DND-41 (cell line): ENCODE measurements at regions not wholly inside any gene's neighbourhood (a gene's known extent, or its start where the extent isn't known, plus 50 kb on each side); places are given as distances from the start of the nearest gene placed in this dataset.

Experiments
- ATAC-seq: fragments of 200-7000 bp; cut with Tn5 transposase; 3 replicates; pipeline ENCODE4 v1.9.1; 2021; ENCODE audit warnings: low read depth; ENCODE audit not compliant: insufficient read depth
- DNase-seq: peaks from one replicate; pipeline ENCODE4 v3.0.0-alpha.2; 2020
- H2AFZ ChIP-seq: 2 replicates; pipeline ENCODE4 v1.6.0; 2012; ENCODE audit warnings: low read depth, low read length
- H3K27ac ChIP-seq: 2 replicates; pipeline ENCODE4 v1.5.1; 2012; ENCODE audit warnings: low read length, inconsistent platforms
- H3K27me3 ChIP-seq: fragments of 200-600 bp; sonication (generic); 2 replicates; pipeline ENCODE4 v1.6.0; 2012; ENCODE audit warnings: low read length, mild to moderate bottlenecking, inconsistent platforms; ENCODE audit not compliant: insufficient read depth, poor library complexity
- H3K36me3 ChIP-seq: 2 replicates; pipeline ENCODE4 v1.5.1; 2012; ENCODE audit warnings: low read length, inconsistent platforms; ENCODE audit not compliant: insufficient read depth
- H3K4me1 ChIP-seq: 2 replicates; pipeline ENCODE4 v1.5.1; 2012; ENCODE audit warnings: mild to moderate bottlenecking, low read length; ENCODE audit not compliant: insufficient read depth
- H3K4me2 ChIP-seq: 2 replicates; pipeline ENCODE4 v1.6.0; 2012; ENCODE audit warnings: mild to moderate bottlenecking, moderate library complexity, low read length, inconsistent platforms; ENCODE audit not compliant: insufficient read depth
- H3K4me3 ChIP-seq, 2 experiments: fragments of 200-600 bp in 1 of 2; shearing (Covaris generic) in 1 of 2; 2 replicates each; pipeline ENCODE4 v1.5.1; 2012 to 2016; ENCODE audit warnings: inconsistent platforms in 2 of 2, low read length in 2 of 2, mild to moderate bottlenecking in 2 of 2, low read depth in 1 of 2, moderate library complexity in 1 of 2
- H3K79me2 ChIP-seq: 2 replicates; pipeline ENCODE4 v1.6.0; 2012; ENCODE audit warnings: low read length, inconsistent platforms; ENCODE audit not compliant: insufficient read depth
- H3K9ac ChIP-seq: 2 replicates; pipeline ENCODE4 v1.6.0; 2012; ENCODE audit warnings: low read depth, mild to moderate bottlenecking, inconsistent platforms, low read length, moderate library complexity
- H3K9me3 ChIP-seq: 2 replicates; pipeline ENCODE4 v1.5.1; 2012; ENCODE audit warnings: low read length, moderate library complexity, mild to moderate bottlenecking, inconsistent platforms; ENCODE audit not compliant: insufficient read depth, severe bottlenecking
- H4K20me1 ChIP-seq: 2 replicates; pipeline ENCODE4 v1.6.0; 2012; ENCODE audit warnings: low read length; ENCODE audit not compliant: insufficient read depth
- EZH2 ChIP-seq: IDR thresholded peaks from 3 replicates; pipeline ENCODE4 v1.6.1; 2012; ENCODE audit warnings: borderline replicate concordance, low read depth, mild to moderate bottlenecking, moderate library complexity, low read length, inconsistent platforms; ENCODE audit not compliant: severe bottlenecking
- TF ChIP-seq, protein P1 (sequence below): IDR thresholded peaks from 2 replicates; pipeline ENCODE4 v1.5.1; 2012; ENCODE audit warnings: borderline replicate concordance, low read length, moderate library complexity, mild to moderate bottlenecking; ENCODE audit not compliant: poor library complexity, severe bottlenecking; ENCODE audit errors: extremely low read depth

DNA sequence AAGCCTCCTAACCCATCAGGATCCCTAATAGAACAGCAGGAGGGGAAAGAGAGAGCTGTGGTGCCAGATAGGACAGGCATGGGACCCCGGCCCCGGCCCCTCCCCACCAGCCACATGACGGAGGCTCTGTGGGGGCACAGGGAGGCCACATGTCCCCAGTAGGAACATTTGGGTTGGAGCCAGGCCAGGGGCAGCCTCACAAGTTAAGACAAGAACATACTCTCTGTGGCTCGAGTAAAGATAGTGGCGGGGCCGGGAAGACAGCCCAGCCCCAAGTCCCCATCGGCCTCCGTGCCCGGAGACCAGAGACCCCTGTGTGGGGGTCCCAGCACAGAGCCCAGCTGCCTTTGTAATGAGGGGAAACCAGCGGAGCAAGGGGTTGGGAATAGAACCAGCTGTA lies 78.6 kb upstream of the GALNT9 start:
- Histone ChIP-seq H3K27me3 (no peaks in the 10 kb centered on the region), H3K9ac (no peak overlapping the region), H3K4me1 (no peaks in the 10 kb centered on the region), H3K36me3 (no peaks in the 10 kb centered on the region), H4K20me1 (peaks cover 4% of the 10 kb centered on the region; the same call in 1 of the 2 replicates), H3K79me2 (no peaks in the 10 kb centered on the region), H3K4me3 (no peak overlapping the region), H2AFZ (no peak overlapping the region), H3K9me3 (no peaks in the 10 kb centered on the region), H3K27ac (no peak overlapping the region), H3K4me2 (no peak overlapping the region)
- DNase-seq (no peak), ATAC-seq (no peak)
- no peak for TF ChIP-seq EZH2
- TF ChIP-seq, protein P1, sequence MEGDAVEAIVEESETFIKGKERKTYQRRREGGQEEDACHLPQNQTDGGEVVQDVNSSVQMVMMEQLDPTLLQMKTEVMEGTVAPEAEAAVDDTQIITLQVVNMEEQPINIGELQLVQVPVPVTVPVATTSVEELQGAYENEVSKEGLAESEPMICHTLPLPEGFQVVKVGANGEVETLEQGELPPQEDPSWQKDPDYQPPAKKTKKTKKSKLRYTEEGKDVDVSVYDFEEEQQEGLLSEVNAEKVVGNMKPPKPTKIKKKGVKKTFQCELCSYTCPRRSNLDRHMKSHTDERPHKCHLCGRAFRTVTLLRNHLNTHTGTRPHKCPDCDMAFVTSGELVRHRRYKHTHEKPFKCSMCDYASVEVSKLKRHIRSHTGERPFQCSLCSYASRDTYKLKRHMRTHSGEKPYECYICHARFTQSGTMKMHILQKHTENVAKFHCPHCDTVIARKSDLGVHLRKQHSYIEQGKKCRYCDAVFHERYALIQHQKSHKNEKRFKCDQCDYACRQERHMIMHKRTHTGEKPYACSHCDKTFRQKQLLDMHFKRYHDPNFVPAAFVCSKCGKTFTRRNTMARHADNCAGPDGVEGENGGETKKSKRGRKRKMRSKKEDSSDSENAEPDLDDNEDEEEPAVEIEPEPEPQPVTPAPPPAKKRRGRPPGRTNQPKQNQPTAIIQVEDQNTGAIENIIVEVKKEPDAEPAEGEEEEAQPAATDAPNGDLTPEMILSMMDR = no peak

DNA sequence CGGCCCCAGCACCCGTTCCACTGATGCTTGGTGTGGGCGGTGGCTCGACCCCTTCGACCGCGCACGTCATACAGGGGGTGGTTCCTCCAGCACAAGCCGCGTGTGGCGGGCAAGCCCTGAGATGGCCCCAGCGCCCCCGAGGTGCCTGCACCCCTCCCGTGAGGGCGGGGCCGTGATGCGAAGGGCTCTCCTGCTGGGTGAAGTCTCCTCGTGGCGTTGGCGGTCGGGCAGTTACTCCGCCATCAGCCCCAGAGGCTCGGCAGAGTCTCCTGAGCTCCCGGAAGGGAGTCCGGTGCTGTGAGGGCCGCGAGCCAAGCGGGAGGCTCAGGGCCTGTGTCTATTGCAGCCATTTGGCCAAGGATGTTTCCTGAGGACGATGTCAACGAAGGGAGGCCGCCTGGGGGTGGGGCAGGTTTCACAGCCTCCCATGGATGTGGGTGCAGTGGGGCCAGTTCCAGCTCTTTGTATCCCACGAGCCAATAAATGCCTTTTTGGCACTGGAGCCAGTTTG lies 78.1 kb upstream of the GALNT9 start:
- H4K20me1 ChIP-seq = peaks cover 4% of the 10 kb centered on the region; the same call in 1 of the 2 replicates
- no peak for ATAC-seq

DNA sequence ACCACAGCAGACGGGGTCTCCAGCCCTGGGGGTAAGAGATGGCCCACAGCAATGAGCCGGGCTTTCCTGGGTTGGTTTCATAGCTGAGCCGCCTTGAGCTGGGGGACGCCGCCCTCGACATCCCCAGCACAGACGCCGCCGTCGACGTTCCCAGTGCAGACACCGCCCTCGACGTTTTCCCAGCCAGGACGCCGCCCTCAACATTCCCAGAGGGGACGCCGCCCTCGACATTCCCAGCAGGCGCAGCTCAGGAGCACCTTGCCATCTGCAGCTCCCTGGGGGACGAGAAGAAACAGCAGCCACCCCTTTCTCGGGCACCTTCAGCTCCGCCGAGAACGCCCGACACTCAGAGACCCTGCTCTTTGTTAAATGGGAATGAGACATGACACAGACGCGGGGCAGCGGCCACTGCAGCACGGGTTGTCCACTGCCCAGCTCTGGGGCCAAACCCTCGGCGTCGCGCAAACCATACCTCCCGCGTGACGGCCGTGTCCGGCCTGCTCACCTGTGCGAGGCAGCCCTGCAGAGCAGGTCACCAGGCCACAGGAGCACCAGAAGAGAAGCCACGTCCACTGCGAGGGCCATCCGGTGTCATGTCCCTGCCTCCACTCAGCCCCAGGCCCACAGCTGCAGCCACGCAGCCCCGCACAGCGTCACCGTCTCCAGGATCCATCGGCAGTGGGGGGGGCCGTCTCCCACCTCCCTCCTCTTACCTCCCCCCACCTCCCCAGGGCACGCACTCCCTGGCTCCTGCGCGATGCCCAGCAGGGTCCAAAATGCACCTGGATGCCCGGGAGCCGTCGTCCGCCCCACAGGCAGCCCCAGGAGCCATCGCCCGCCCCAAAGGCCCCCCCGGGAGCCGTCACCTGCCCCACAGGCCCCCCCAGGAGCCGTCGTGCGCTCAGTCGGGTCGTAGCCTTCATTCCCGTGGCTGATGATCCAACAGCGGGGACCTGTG lies 77.4 kb upstream of the GALNT9 start:
- Histone ChIP-seq H3K27ac (no peak overlapping the region), H3K79me2 (no peaks in the 10 kb centered on the region), H2AFZ (no peak overlapping the region), H3K36me3 (no peaks in the 10 kb centered on the region), H3K9me3 (no peaks in the 10 kb centered on the region), H3K27me3 (no peaks in the 10 kb centered on the region), H3K4me2 (no peak overlapping the region), H3K4me1 (no peaks in the 10 kb centered on the region), H3K4me3 (no peak overlapping the region), H4K20me1 (peaks cover 4% of the 10 kb centered on the region; the same call in 1 of the 2 replicates), H3K9ac (no peak overlapping the region)
- DNase-seq (no peak), ATAC-seq (no peak)
- TF ChIP-seq EZH2 = no peak
- TF ChIP-seq, protein P1 = no peak

More for the DNA sequence above, 78.1 kb upstream of the GALNT9 start:
- no peak overlapping the region for H3K4me3 ChIP-seq
- no peaks in the 10 kb centered on the region for H3K36me3 ChIP-seq
- no peaks in the 10 kb centered on the region for H3K9me3 ChIP-seq
- H3K79me2 ChIP-seq = no peaks in the 10 kb centered on the region
- no peak overlapping the region for H3K4me2 ChIP-seq
- no peak overlapping the region for H3K27ac ChIP-seq
- no peaks in the 10 kb centered on the region for H3K27me3 ChIP-seq
- no peak overlapping the region for H3K9ac ChIP-seq
- no peaks in the 10 kb centered on the region for H3K4me1 ChIP-seq
- no peak overlapping the region for H2AFZ ChIP-seq
- no peak for DNase-seq
- TF ChIP-seq, protein P1 = no peak
- no peak for TF ChIP-seq EZH2
